Dermis blood vessel endothelial cell (primary cell): ENCODE measurements at regions not wholly inside any gene's neighbourhood (a gene's known extent, or its start where the extent isn't known, plus 50 kb on each side); places are given as distances from the start of the nearest gene placed in this dataset.
A peak's percentile ranks its signal among the peaks of the same experiment; 100 is the strongest.

ENCODE experiments used
- DNase-seq: peaks from one replicate; pipeline ENCODE4 v3.0.0; 2010

GRCh38 chr9:3732077-3733038 is 206.6 kb upstream of the RFX3 start:
- DNase-seq = peak; percentile 88

GRCh38 chr9:3730511-3730922 is 204.7 kb upstream of the RFX3 start:
- DNase-seq = no peak

DNA sequence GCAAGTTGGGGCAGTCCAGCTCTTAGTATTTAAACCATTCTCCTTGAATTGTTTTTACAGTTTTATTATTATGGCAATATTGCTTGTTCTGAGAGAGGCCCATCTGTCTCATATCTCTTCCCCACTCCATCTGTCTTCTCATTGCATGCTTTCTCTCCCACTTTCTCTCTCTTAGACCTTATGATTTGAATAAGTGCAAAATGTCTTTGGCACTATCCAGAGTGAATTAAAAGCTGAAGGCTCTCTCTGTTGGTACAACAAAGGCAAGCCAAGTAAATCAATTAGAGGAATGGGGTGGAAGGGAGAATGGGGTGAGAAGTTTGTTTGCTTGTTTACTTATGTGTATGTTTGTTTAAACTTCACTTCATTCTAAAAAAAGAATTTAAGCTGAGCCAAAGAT is 195.3 kb upstream of the RFX3 start:
- no peak for DNase-seq

DNA sequence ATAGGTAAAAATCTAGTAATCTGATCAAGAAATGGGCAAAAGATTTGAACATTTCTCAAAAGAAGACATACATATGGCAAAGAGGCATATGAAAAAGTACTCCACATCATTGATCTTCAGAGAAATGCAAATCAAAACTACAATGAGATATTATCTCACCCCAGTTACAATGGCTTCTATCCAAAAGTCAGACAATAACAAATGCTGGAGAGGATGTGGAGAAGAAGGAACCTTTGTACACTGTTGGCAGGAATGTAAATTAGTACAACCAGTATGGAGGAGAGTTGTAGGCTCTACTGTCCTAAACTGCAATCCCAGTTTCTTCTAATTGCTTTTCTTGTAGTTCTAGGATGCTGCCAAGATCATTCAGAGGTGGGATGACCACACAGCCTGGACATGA is 193.5 kb upstream of the RFX3 start:
- peak; percentile 36 for DNase-seq

GRCh38 chr9:3716415-3716814 is 190.6 kb upstream of the RFX3 start:
- DNase-seq = no peak

DNA sequence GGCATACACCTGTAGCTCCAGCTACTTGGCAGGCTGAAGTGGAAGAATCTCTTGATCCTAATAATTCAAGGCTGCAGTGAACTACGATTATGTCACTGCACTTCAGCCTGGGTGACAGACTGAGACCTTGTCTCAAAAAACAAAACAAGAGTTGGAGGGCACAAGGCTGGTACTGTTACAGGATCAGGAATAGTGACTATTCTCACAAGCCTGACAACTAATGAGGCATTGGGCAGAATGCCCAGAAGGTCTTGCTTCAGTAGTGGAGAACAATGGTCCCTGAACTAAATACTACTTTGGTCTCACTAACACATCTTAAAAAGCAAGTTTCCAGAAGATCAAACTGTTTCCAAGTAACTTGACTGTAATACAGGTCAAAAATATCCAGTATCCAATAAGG is 182.9 kb upstream of the RFX3 start:
- DNase-seq = peak; percentile 58

DNA sequence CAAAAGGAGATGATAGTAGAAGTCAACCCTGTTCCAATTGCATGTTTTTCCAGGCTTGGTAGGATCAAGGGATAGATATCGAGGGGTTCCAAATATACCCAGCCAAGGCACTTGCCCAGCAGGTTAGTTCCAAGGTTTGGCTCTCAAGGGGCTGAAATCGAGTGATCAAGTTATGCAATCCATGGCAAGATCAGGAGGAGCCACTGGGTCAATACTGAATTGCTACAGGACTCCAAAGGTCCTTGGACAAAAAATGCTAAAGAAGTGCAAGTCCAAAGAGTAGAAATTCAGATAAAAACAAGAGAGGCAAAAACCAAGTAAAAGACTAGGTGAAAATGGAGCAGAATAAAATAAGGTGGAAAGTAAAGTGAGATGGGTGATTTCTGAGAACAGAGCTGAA is 179.1 kb upstream of the RFX3 start:
- DNase-seq = no peak

GRCh38 chr9:3700772-3701171 is 175.0 kb upstream of the RFX3 start:
- no peak for DNase-seq

DNA sequence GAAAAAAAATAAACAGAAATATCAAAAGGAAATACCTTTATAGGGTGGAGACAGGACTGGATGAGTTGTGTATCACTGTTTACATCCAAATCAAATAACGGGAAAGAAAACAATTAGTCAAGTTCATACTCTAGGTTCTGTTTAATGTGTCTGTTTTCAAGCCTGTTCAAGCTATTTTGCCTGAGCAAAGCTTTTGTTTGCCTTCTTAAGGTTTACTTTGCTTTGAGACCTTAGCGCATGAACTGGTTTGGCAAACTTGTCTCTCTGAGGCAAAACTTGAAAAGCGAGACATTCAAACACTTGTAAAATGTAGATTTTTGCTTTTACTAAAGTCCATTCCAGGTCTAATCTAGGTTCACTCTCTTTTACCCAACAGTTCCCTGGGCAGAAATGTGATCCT is 174.1 kb upstream of the RFX3 start:
- DNase-seq = no peak

DNA sequence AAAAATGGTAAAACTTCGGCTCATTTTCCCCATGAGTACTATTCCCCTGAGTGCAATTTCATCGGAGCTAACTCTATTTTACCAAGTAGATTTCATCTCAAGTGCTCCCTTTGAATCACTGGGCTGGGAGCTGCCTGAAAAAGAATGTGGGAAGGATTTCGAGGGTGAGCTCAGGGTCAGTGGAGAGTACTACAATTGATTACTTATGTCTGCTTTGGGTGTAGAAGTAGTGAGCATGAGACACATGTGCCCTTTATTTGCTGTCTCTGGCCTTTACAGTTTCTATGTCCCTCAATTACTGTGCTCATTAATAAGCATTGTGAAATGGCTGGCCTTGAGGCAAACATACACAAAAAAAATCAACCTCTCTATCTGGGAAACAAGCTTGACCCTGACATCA is 172.7 kb upstream of the RFX3 start:
- DNase-seq = no peak

GRCh38 chr9:3698076-3698475 is 172.3 kb upstream of the RFX3 start:
- DNase-seq = no peak

DNA sequence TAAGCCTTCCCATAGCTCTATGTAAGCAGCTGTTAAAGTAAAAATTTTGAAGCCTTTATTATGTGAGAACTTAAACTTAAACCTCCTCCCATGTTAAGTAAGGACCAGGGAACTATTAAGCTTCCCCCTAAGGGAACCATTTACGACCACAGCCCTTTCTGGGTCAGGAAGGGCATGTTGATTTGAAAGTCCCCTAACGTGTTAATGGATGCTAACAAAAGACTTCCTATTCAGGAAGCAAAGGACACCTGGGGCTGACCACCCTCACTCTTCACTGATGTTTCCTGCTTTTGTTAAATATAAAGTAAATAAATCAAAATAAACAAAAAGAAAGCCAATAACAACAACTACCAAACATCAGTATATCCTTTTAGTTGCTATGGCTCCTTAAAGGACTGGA is 170.6 kb upstream of the RFX3 start:
- DNase-seq = peak; percentile 19

GRCh38 chr9:3692606-3693005 is 166.8 kb upstream of the RFX3 start:
- no peak for DNase-seq

DNA sequence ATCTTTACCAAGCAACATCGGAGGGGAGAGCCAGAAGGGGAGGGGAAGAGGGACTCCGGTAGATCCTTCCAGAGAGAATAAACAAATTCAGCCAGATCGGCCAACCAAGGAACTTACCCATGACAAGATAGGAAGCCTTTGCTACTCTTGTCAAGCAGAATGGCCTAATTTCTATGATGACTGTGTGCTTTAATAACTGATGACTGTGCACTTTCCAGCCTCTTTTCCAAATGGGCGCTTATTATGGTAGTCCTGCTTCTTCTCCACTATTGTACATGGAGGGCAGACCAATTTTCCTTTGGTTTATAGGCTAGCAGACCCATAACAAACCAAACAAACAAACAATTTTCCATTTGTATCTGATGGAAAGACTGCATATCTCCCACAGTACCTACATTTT is 163.8 kb upstream of the RFX3 start:
- no peak for DNase-seq

DNA sequence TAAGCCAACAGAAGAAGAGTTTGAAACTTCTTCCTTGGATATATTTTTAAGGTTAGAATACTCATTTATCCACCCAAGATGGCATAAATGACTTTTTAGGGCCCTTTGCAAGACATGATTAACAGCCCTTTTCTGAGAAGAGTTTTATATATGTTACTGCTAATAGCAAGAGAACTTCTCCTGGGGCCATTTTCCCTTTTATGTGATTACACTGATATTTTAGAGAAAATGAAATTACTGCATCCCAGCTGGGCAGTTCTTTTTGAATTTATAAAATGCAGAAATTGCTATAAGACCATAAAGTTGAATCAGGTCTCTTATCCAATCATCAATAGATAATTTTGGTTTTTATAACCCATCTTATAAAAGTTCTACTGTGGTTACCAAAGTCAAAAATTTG is 161.3 kb upstream of the RFX3 start:
- DNase-seq = no peak

DNA sequence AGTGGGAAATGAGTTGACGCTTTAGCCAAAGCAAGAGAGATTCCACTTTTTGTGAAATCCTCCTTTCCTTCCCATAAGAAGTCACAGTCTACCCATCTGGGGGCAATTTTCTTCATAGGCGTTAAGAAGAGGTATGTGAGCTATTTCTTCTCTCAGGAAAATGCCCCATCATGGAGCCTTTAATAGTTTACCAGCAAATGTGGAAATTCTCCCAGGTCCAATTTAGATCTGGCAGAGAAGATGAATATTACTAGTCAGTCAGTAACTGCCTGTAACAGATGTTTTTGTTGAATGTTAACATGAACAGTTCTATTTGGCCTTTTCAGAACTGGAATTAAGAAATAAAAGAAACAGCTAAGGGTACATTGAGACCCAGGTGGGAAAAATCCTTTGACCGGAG is 156.4 kb upstream of the RFX3 start:
- DNase-seq = no peak

DNA sequence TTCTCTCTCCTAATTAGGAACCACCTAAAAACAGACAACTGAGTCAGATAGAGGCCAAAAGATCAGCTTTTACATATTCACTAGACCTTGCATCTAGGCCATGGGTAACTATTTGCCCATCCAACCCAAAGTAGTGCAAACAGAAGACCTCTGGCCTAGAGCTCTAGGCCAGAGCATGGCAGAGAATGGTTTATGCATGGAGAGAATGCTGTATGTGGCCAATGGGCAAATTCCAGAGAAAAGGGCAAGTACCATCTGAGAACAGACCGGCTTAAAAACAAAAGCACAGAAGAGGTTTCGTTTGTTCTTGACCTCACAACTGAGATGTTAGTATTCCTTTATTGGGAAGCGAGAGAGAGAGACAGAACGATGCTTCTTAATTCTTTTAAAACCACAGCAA is 151.7 kb upstream of the RFX3 start:
- DNase-seq = no peak

DNA sequence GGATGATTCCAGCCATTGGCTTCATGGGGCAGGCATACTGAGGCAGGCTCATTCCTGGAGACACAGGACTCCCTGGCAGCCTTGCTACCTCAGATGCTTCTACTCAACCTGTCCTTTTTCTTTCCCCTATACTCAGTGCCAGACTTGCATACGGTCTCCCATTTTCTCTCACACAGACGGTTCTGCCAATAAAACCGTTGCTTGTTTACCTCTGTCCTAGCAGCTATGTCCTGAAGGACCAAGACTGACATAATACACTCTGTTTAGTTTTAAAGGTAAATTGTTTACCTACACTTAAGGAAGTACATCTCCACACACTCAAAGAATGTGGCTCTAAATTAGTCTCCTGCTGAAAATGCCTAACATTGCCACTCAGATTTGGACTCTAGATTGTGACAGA is 151.0 kb upstream of the RFX3 start:
- no peak for DNase-seq

DNA sequence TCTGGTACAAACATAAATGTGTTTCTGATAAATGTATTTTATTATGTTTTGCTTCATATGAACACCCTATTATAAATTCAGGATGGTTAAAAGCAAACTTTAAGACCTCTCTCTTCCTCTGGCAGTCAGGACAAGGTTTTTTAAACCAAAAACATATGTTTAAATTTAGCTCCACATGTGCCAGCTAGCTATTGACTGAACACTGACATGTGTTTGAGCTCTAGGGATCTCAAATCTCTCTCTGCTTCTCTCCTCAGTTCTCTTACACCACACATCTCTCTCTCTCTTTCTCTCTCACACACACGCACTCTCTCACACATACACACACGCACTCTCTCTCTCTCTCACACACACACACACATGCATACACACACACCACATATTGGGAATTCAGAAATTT is 150.1 kb upstream of the RFX3 start:
- DNase-seq = no peak

DNA sequence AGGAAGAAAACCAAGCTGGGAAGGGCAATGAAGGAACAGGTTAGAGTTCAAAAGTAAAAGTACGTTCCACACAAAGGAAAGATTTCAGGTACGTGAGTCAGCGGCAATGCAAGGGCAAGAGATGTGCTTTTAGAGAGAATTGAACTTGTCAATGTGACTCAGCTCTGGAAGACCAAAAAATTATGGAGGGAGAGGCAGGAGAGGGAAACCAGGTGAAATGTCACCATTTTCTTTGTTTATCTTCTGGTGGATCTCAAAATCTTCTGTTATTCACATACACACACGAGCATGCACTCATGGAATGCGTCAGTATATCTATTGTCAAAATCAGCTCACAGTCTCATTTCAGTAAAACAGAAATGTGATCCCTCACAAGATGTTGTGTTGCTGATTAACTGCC is 148.8 kb upstream of the RFX3 start:
- no peak for DNase-seq

GRCh38 chr9:3672399-3672798 is 146.6 kb upstream of the RFX3 start:
- DNase-seq = no peak

- no peak for DNase-seq
These were observed 138.2 kb upstream of the RFX3 start for GRCh38 chr9:3664044-3664443.

DNA sequence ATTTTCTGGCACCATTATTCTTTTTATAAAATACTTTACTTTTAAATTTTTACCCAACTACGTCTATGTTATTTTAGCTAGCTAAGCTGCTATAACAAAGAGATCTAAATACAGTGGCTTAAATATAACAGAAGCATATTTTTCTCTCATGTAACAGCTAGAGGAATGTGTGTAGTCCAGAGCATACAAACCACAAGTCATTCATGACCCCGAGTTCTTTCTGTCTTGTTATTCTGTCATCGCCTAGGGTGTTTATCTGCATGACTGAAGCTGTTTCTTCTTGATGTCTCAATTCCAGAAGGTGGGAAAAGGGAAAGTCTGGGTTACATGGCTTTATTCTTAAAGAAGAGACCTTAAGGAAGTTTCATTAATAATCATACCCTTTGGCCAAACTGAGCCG is 136.9 kb upstream of the RFX3 start:
- no peak for DNase-seq

GRCh38 chr9:3660936-3661335 is 135.1 kb upstream of the RFX3 start:
- DNase-seq = no peak

DNA sequence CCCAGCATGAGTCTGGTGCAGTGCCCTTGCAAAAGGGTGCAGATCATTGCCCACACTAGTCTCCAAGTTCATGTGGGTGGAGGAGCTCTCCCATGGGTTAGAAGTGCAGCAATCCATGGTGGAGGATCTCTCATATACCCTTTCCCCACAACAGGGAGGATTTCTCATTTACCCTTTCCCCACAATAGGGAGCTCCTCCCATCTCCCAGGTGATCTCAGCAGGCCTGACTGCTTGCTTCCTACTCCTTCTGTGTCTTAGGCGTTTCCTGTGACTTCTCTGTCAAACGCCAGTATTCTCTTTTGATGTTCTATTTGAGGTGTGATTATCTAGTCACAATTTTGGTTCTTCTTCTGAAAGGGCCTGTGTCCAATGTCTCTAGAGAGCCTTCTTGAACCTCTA is 133.8 kb upstream of the RFX3 start:
- no peak for DNase-seq
